Urinary bladder (tissue), 3 donors: ENCODE measurements at regions not wholly inside any gene's neighbourhood (a gene's known extent, or its start where the extent isn't known, plus 50 kb on each side); places are given as distances from the start of the nearest gene placed in this dataset.
"Not testable (repeated sequence)": the region's sequence is repeated elsewhere in the genome, so short reads cannot be mapped to it uniquely, and the experiment has no call there.

Experiments
- DNase-seq: peaks from one replicate; pipeline ENCODE4 v3.0.0-alpha.2; 2015; ENCODE audit errors: extremely low spot score
- H3K27ac ChIP-seq: one replicate; pipeline ENCODE4 v1.5.1; 2013; ENCODE audit warnings: low read depth, mild to moderate bottlenecking, moderate library complexity
- H3K36me3 ChIP-seq: one replicate; pipeline ENCODE4 v1.6.1; 2013; ENCODE audit warnings: mild to moderate bottlenecking, moderate library complexity; ENCODE audit not compliant: insufficient read depth
- H3K4me1 ChIP-seq: one replicate; pipeline ENCODE4 v1.6.1; 2013; ENCODE audit warnings: mild to moderate bottlenecking, moderate library complexity; ENCODE audit not compliant: insufficient read depth
- H3K4me3 ChIP-seq: one replicate; pipeline ENCODE4 v1.5.1; 2013; ENCODE audit warnings: low read depth, low read length
- WGBS: extraction: QIAGEN DNeasy Blood & Tissue Kit; methylation state at CpG from one replicate; pipeline ENCODE4 v1.1.7; 2013; 5-methylcytosine and 5-hydroxymethylcytosine counted together
- donor health status: healthy with polysubstance abuse.
- donor health status: healthy.

- H3K4me1 ChIP-seq: no peaks in the 10 kb centered on the region
- H3K4me3 ChIP-seq: no peak overlapping the region
- no peaks in the 10 kb centered on the region for H3K36me3 ChIP-seq
- DNase-seq: no peak
- WGBS: 77% methylated on average over 1 of the region's 1 CpG
- H3K27ac ChIP-seq: no peak overlapping the region
Measured at GRCh38 chr1:81209461-81209860, 591.3 kb upstream of the ADGRL2 start.

GRCh38 chr1:81208441-81208840 is 592.3 kb upstream of the ADGRL2 start:
- no peak overlapping the region for H3K4me3 ChIP-seq
- H3K27ac ChIP-seq: no peak overlapping the region
- WGBS: 87% methylated on average over 13 of the region's 13 CpGs
- no peaks in the 10 kb centered on the region for H3K4me1 ChIP-seq
- H3K36me3 ChIP-seq: no peaks in the 10 kb centered on the region
- DNase-seq: no peak

GRCh38 chr1:81205956-81206355 is 594.8 kb upstream of the ADGRL2 start:
- WGBS: 75% methylated on average over 6 of the region's 6 CpGs
- DNase-seq: no peak
- Histone ChIP-seq H3K4me1 (no peaks in the 10 kb centered on the region), H3K27ac (no peak overlapping the region), H3K4me3 (no peak overlapping the region), H3K36me3 (no peaks in the 10 kb centered on the region)

GRCh38 chr1:81201779-81202178 is 599.0 kb upstream of the ADGRL2 start:
- no peak for DNase-seq
- no peak overlapping the region for H3K27ac ChIP-seq
- H3K4me3 ChIP-seq: no peak overlapping the region
- 87% methylated on average over 2 of the region's 2 CpGs for WGBS
- no peaks in the 10 kb centered on the region for H3K36me3 ChIP-seq
- H3K4me1 ChIP-seq: no peaks in the 10 kb centered on the region

GRCh38 chr1:81197591-81197990 is 603.1 kb upstream of the ADGRL2 start:
- Histone ChIP-seq H3K27ac (no peak overlapping the region), H3K4me1 (no peaks in the 10 kb centered on the region), H3K36me3 (no peaks in the 10 kb centered on the region), H3K4me3 (no peak overlapping the region)
- 96% methylated on average over 3 of the region's 3 CpGs for WGBS
- DNase-seq: no peak

- Histone ChIP-seq H3K4me3 (no peak overlapping the region), H3K27ac (no peak overlapping the region), H3K36me3 (no peaks in the 10 kb centered on the region), H3K4me1 (no peaks in the 10 kb centered on the region)
- no peak for DNase-seq
- WGBS: 77% methylated on average over 7 of the region's 7 CpGs
Measured at GRCh38 chr1:81192647-81193642, 607.8 kb upstream of the ADGRL2 start.

- H3K4me3 ChIP-seq: no peak overlapping the region
- 95% methylated on average over 3 of the region's 3 CpGs for WGBS
- H3K27ac ChIP-seq: no peak overlapping the region
Measured at GRCh38 chr1:81190003-81190402, 610.7 kb upstream of the ADGRL2 start.

GRCh38 chr1:81187635-81188034 is 613.1 kb upstream of the ADGRL2 start:
- Histone ChIP-seq H3K4me3 (no peak overlapping the region), H3K36me3 (no peaks in the 10 kb centered on the region), H3K4me1 (no peaks in the 10 kb centered on the region), H3K27ac (no peak overlapping the region)
- 90% methylated on average over 1 of the region's 1 CpG for WGBS
- DNase-seq: no peak

More at GRCh38 chr1:81190003-81190402, 610.7 kb upstream of the ADGRL2 start:
- Histone ChIP-seq H3K4me1 (no peaks in the 10 kb centered on the region), H3K36me3 (no peaks in the 10 kb centered on the region)
- no peak for DNase-seq

GRCh38 chr1:81186261-81186660 is 614.5 kb upstream of the ADGRL2 start:
- no peak for DNase-seq
- Histone ChIP-seq H3K4me3 (no peak overlapping the region), H3K4me1 (no peaks in the 10 kb centered on the region), H3K27ac (no peak overlapping the region), H3K36me3 (no peaks in the 10 kb centered on the region)
- 81% methylated on average over 2 of the region's 2 CpGs for WGBS

- no peaks in the 10 kb centered on the region for H3K4me1 ChIP-seq
- WGBS: 84% methylated on average over 1 of the region's 1 CpG
- no peaks in the 10 kb centered on the region for H3K36me3 ChIP-seq
- DNase-seq: no peak
- H3K27ac ChIP-seq: no peak overlapping the region
- H3K4me3 ChIP-seq: no peak overlapping the region
Measured at GRCh38 chr1:81183553-81183952, 617.2 kb upstream of the ADGRL2 start.

- WGBS: 68% methylated on average over 6 of the region's 6 CpGs
- no peak for DNase-seq
Measured at GRCh38 chr1:81183051-81183450, 617.7 kb upstream of the ADGRL2 start.

GRCh38 chr1:81179242-81179641 is 621.5 kb upstream of the ADGRL2 start:
- DNase-seq: no peak
- Histone ChIP-seq H3K4me3 (no peak overlapping the region), H3K4me1 (no peaks in the 10 kb centered on the region), H3K27ac (no peak overlapping the region), H3K36me3 (no peaks in the 10 kb centered on the region)
- 45% methylated on average over 1 of the region's 1 CpG for WGBS

More at GRCh38 chr1:81183051-81183450, 617.7 kb upstream of the ADGRL2 start:
- no peaks in the 10 kb centered on the region for H3K36me3 ChIP-seq
- H3K27ac ChIP-seq: no peak overlapping the region
- H3K4me3 ChIP-seq: no peak overlapping the region
- H3K4me1 ChIP-seq: no peaks in the 10 kb centered on the region

GRCh38 chr1:81178431-81179093 is 622.2 kb upstream of the ADGRL2 start:
- H3K4me3 ChIP-seq, H3K27ac ChIP-seq, DNase-seq, H3K4me1 ChIP-seq, H3K36me3 ChIP-seq: not testable (repeated sequence)
- 96% methylated on average over 23 of the region's 30 CpGs for WGBS
